Sigmoid colon (tissue), 6 donors: ENCODE measurements at regions not wholly inside any gene's neighbourhood (a gene's known extent, or its start where the extent isn't known, plus 50 kb on each side); places are given as distances from the start of the nearest gene placed in this dataset.

Source experiments
- DNase-seq: peaks from one replicate; pipeline ENCODE4 v3.0.0-alpha.2; 2019
- H3K27ac ChIP-seq, 4 donors: fragments of 200-600 bp; sonication (generic); one replicate each; pipeline ENCODE4 v1.5.1; 2016 to 2019; ENCODE audit warnings: mild to moderate bottlenecking in 1 of 4
- H3K27me3 ChIP-seq, 3 donors: fragments of 200-600 bp; sonication (generic); one replicate each; pipeline ENCODE4 v1.5.1; 2019; ENCODE audit warnings: mild to moderate bottlenecking in 1 of 3
- H3K36me3 ChIP-seq, 4 donors: fragments of 200-600 bp; sonication (generic); one replicate each; pipeline ENCODE4 v1.5.1; 2016 to 2019
- H3K4me1 ChIP-seq, 4 donors: fragments of 200-600 bp; sonication (generic); one replicate each; pipeline ENCODE4 v1.5.1; 2017 to 2019
- H3K4me3 ChIP-seq, 4 donors: fragments of 200-600 bp; sonication (generic); one replicate each; pipeline ENCODE4 v1.5.1; 2017 to 2019; ENCODE audit warnings: mild to moderate bottlenecking in 2 of 4, moderate library complexity in 1 of 4
- H3K9me3 ChIP-seq, 4 donors: fragments of 200-600 bp in 3 of 4; sonication (generic) in 3 of 4; one replicate each; pipeline versions ENCODE4 v1.5.1 to v1.6.1; 2013 to 2019
- EP300 ChIP-seq, 4 donors: sonication (generic); formaldehyde crosslinking; IDR thresholded peaks; one replicate each; pipeline ENCODE4 v1.6.1; 2017; ENCODE audit warnings: antibody characterized with exemption in 4 of 4
- POLR2A ChIP-seq, 2 donors: fragments of 450-650 bp; IDR thresholded peaks; one replicate each; pipeline ENCODE4 v1.6.1; 2016; ENCODE audit warnings: antibody characterized with exemption in 2 of 2, mild to moderate bottlenecking in 2 of 2, moderate library complexity in 2 of 2
- POLR2AphosphoS5 ChIP-seq, 4 donors: sonication (generic); formaldehyde crosslinking; IDR thresholded peaks; one replicate each; pipeline ENCODE4 v1.6.1; 2017; ENCODE audit warnings: antibody characterized with exemption in 4 of 4
- WGBS, 2 donors: extraction: QIAGEN DNeasy Blood & Tissue Kit; methylation state at CpG; one replicate each; pipeline ENCODE4 v1.1.7; 2013; 5-methylcytosine and 5-hydroxymethylcytosine counted together
- intact Hi-C: fragments of 100-400 bp; cut with DNase I; formaldehyde crosslinking; loops from one replicate; pipeline ENCODE4 v1.15.1; 2023
- TF ChIP-seq, protein P1 (sequence below), 4 experiments: fragments of 450-650 bp in 3 of 4; fragments of 200-600 bp in 1 of 4; IDR thresholded peaks; one replicate each; pipeline ENCODE4 v1.5.1; 2016 to 2019; ENCODE audit warnings: antibody characterized with exemption in 4 of 4, mild to moderate bottlenecking in 3 of 4, moderate library complexity in 2 of 4
- donor health status: healthy with polysubstance abuse.
- donor health status: healthy.

- 84 to 88% methylated on average over 13 of the region's 13 CpGs for WGBS, 2 donors
- no peak overlapping the region for H3K27ac ChIP-seq
- intact Hi-C loops, result no loop called here
- DNase-seq, result no peak
- no peak overlapping the region for H3K4me3 ChIP-seq
- TF ChIP-seq POLR2A (IDR thresholded peaks at IDR 0.05), result no peak
- no peaks in the 10 kb centered on the region for H3K27me3 ChIP-seq
- no peaks in the 10 kb centered on the region for H3K9me3 ChIP-seq
- H3K36me3 ChIP-seq, result no peaks in the 10 kb centered on the region
- no peaks in the 10 kb centered on the region for H3K4me1 ChIP-seq
Measured at GRCh38 chr5:116998024-116998423, 423.4 kb upstream of the SEMA6A start.

DNA sequence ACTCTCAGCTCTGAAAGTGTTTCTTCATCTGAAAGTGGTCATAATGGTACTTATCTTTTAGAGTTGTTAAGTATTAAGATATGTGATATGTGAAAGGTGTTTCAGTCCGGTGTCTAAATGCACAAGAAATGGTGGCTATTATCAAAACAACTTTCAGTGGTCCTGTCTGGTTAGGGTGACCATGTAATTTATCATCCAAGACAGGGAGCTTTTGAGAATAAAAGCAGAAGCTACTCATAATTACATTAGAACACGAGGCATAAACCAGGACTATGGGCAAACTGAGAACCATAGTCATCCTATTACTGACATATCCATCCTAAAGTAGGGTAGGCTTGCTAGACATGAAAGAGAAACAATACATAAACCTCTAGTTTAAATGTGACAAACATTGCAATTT, 418.1 kb upstream of the SEMA6A start:
- H3K9me3 ChIP-seq, result no peaks in the 10 kb centered on the region
- 77 to 82% methylated on average over 2 of the region's 2 CpGs for WGBS, 2 donors
- DNase-seq, result no peak
- H3K4me3 ChIP-seq, result no peak overlapping the region
- H3K27ac ChIP-seq, result no peak overlapping the region
- H3K36me3 ChIP-seq, result no peaks in the 10 kb centered on the region
- H3K4me1 ChIP-seq, result no peaks in the 10 kb centered on the region
- intact Hi-C loops, result no loop called here
- H3K27me3 ChIP-seq, result no peaks in the 10 kb centered on the region
- no peak for TF ChIP-seq POLR2AphosphoS5 (IDR thresholded peaks at IDR 0.05)
- no peak for TF ChIP-seq POLR2A (IDR thresholded peaks at IDR 0.05)
- TF ChIP-seq EP300 (IDR thresholded peaks at IDR 0.05), result no peak
- TF ChIP-seq, protein P1, sequence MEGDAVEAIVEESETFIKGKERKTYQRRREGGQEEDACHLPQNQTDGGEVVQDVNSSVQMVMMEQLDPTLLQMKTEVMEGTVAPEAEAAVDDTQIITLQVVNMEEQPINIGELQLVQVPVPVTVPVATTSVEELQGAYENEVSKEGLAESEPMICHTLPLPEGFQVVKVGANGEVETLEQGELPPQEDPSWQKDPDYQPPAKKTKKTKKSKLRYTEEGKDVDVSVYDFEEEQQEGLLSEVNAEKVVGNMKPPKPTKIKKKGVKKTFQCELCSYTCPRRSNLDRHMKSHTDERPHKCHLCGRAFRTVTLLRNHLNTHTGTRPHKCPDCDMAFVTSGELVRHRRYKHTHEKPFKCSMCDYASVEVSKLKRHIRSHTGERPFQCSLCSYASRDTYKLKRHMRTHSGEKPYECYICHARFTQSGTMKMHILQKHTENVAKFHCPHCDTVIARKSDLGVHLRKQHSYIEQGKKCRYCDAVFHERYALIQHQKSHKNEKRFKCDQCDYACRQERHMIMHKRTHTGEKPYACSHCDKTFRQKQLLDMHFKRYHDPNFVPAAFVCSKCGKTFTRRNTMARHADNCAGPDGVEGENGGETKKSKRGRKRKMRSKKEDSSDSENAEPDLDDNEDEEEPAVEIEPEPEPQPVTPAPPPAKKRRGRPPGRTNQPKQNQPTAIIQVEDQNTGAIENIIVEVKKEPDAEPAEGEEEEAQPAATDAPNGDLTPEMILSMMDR (IDR thresholded peaks at IDR 0.05), result no peak

GRCh38 chr5:116989995-116990394, 415.4 kb upstream of the SEMA6A start:
- DNase-seq, result no peak
- TF ChIP-seq POLR2A (IDR thresholded peaks at IDR 0.05) (no peak), EP300 (IDR thresholded peaks at IDR 0.05) (no peak), POLR2AphosphoS5 (IDR thresholded peaks at IDR 0.05) (no peak)
- TF ChIP-seq, protein P1 (IDR thresholded peaks at IDR 0.05), result no peak
- intact Hi-C loops, result no loop called here
- no peaks in the 10 kb centered on the region for H3K36me3 ChIP-seq
- no peak overlapping the region for H3K4me3 ChIP-seq
- no peak overlapping the region for H3K27ac ChIP-seq
- no peaks in the 10 kb centered on the region for H3K27me3 ChIP-seq
- WGBS, 2 donors, result 76 to 81% methylated on average over 3 of the region's 3 CpGs
- H3K4me1 ChIP-seq, result no peaks in the 10 kb centered on the region
- H3K9me3 ChIP-seq, result no peaks in the 10 kb centered on the region

DNA sequence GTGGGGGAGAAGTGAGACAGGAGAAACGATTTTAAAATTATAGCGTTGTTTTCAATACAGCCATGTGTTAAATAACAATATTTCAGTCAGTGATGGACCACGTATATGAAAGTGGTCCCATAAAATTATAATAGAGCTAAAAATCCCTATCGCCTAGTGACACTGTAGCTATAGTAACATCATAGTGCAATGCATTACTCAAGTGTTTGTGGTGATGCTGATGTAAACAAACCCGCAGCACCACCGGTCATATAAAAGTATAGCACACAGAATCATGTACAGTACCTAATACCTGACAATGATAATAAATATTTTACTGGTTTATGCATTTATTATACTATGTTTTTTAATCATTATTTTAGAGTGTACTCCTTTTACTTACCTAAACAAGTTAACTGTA, 407.4 kb upstream of the SEMA6A start:
- intact Hi-C loops, result no loop called here
- TF ChIP-seq POLR2A (IDR thresholded peaks at IDR 0.05), result no peak
- no peak for TF ChIP-seq EP300 (IDR thresholded peaks at IDR 0.05)
- TF ChIP-seq POLR2AphosphoS5 (IDR thresholded peaks at IDR 0.05), result no peak
- TF ChIP-seq, protein P1 (IDR thresholded peaks at IDR 0.05), result no peak
- H3K4me1 ChIP-seq, result peaks cover 0 to 4% (median 0%) of the 10 kb centered on the region in 4 donors
- no peaks in the 10 kb centered on the region for H3K9me3 ChIP-seq
- no peak overlapping the region for H3K27ac ChIP-seq
- no peaks in the 10 kb centered on the region for H3K36me3 ChIP-seq
- whole genome bisulfite sequencing, 2 donors, result 69 to 79% methylated on average over 6 of the region's 6 CpGs
- H3K4me3 ChIP-seq, result no peak overlapping the region
- no peaks in the 10 kb centered on the region for H3K27me3 ChIP-seq
- DNase-seq, result no peak

DNA sequence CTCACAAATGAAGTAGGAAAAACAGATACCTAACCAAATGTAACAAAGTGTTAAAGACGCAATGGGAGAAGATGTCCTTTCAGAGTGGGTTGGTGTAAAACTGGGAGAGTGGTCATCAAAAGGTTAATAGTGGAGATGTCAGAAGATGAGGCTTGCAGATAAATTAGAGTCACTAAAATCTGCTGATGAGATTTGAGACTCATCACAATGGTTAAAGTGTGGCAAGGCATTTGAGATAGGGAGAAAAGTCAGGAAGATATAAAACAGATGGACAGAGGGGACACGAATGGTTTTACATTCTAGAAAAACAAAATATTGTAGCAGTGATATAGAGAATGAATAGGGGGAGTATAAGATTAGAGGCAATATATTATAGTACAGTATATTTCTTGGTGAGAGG, 406.0 kb upstream of the SEMA6A start:
- H3K36me3 ChIP-seq, result no peaks in the 10 kb centered on the region
- peaks cover 0 to 4% (median 0%) of the 10 kb centered on the region in 4 donors for H3K4me1 ChIP-seq
- DNase-seq, result no peak
- no peaks in the 10 kb centered on the region for H3K9me3 ChIP-seq
- no peaks in the 10 kb centered on the region for H3K27me3 ChIP-seq
- H3K27ac ChIP-seq, result no peak overlapping the region
- TF ChIP-seq EP300 (IDR thresholded peaks at IDR 0.05) (no peak), POLR2AphosphoS5 (IDR thresholded peaks at IDR 0.05) (no peak), POLR2A (IDR thresholded peaks at IDR 0.05) (no peak)
- TF ChIP-seq, protein P1 (IDR thresholded peaks at IDR 0.05), result no peak
- H3K4me3 ChIP-seq, result no peak overlapping the region
- intact Hi-C loops, result no loop called here
- 79 to 84% methylated on average over 2 of the region's 2 CpGs for WGBS, 2 donors
